ENCODE measurements at regions not wholly inside any gene's neighbourhood (a gene's known extent, or its start where the extent isn't known, plus 50 kb on each side); places are given as distances from the start of the nearest gene placed in this dataset.

DNA sequence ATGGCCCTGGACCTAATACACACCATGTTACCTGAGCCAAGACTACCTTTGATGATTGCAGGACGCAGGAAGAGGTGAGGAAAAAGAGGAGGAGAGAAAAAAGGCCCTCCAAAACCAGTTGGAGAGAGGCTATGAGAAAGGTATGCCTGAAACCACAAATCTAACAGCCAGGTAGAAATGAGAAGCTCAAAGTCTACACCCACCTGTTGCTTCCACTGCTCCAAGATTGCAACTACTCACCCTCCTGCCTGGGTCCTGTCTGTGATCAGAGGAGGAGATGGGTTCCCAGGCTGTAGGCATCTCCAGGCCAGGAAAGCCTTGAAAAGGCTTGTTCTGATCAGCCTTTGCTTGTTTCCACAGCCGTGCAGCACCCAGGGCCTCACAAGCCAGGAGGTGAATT lies 307.8 kb upstream of the USP24 start:
- H3K27ac Mint-ChIP-seq: no peak overlapping the region

DNA sequence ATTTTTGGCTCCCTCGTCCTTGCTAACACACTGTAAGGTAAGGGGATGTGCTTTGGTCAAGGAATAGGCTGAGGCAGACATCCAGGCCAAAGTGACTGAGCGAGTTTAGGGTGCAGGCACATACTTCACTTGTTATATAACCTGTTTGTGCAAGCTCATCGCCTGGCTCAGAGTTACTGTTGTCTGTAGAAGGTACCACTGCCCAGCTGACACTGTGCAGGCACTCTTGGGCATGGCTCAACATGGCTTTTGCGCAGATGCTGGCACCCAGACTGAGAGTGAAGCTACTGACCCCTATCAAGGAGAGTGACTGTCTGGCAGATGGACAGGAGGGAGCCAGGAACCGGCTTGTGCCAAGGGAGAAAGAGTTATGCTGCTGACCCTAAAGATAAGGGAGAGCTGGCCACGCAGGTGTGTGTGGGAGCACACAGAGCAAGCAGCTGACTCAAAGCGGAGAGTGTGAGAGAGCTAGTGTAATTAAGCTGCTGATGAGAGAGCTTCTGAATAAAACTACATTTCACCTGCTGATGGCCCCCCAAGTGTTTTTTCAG lies 307.3 kb upstream of the USP24 start:
- intact Hi-C loops (cut with micrococcal nuclease): no loop called here
- no peak overlapping the region for H3K4me2 ChIP-seq (replicated peaks; ENCODE audit: extremely low read depth, low read length, poor library complexity, severe bottlenecking)
- no peaks in the 10 kb centered on the region for H3K27me3 ChIP-seq (ENCODE audit: control insufficient read depth in 2 of 2, insufficient read depth in 2 of 2, low read length in 2 of 2)
- no peaks in the 10 kb centered on the region for H3K36me3 ChIP-seq (replicated peaks in 1 of 2; ENCODE audit: control insufficient read depth in 1 of 2, insufficient read depth in 2 of 2, low read length in 2 of 2)
- peaks cover 0 to 3% (median 0%) of the 10 kb centered on the region in 7 donors for H3K9me3 Mint-ChIP-seq
- H3K27ac ChIP-seq (ENCODE audit: low read depth in 1 of 2, low read length in 2 of 2): no peak overlapping the region
- no peak for DNase-seq
- H3K9ac ChIP-seq (ENCODE audit: insufficient read depth, low read length, poor library complexity, severe bottlenecking): no peak overlapping the region
- no peaks in the 10 kb centered on the region for H3K4me1 ChIP-seq (ENCODE audit: control insufficient read depth in 1 of 2, insufficient read depth in 2 of 2, low read length in 2 of 2)
- no peak overlapping the region for H3K27ac Mint-ChIP-seq
- peaks cover 4 to 11% (median 8%) of the 10 kb centered on the region in 3 donors for H3K27me3 Mint-ChIP-seq (ENCODE audit: low read depth in 3 of 3)
- H3K36me3 Mint-ChIP-seq: no peaks in the 10 kb centered on the region
- H2AFZ ChIP-seq (ENCODE audit: insufficient read depth, low read depth, low read length, poor library complexity, severe bottlenecking): no peak overlapping the region
- no peak overlapping the region for H3K4me3 ChIP-seq (replicated peaks in 1 of 3; ENCODE audit: low read depth in 2 of 3, low read length in 3 of 3)
- TF ChIP-seq, protein P1, sequence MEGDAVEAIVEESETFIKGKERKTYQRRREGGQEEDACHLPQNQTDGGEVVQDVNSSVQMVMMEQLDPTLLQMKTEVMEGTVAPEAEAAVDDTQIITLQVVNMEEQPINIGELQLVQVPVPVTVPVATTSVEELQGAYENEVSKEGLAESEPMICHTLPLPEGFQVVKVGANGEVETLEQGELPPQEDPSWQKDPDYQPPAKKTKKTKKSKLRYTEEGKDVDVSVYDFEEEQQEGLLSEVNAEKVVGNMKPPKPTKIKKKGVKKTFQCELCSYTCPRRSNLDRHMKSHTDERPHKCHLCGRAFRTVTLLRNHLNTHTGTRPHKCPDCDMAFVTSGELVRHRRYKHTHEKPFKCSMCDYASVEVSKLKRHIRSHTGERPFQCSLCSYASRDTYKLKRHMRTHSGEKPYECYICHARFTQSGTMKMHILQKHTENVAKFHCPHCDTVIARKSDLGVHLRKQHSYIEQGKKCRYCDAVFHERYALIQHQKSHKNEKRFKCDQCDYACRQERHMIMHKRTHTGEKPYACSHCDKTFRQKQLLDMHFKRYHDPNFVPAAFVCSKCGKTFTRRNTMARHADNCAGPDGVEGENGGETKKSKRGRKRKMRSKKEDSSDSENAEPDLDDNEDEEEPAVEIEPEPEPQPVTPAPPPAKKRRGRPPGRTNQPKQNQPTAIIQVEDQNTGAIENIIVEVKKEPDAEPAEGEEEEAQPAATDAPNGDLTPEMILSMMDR (IDR thresholded peaks at IDR 0.05): no peak
- H4K20me1 ChIP-seq (ENCODE audit: insufficient read depth, low read length): no peaks in the 10 kb centered on the region
- WGBS (ENCODE audit: insufficient coverage): 90% methylated on average over 5 of the region's 7 CpGs
- H3K4me1 Mint-ChIP-seq: no peaks in the 10 kb centered on the region
- H3K79me2 ChIP-seq (ENCODE audit: insufficient read depth, low read length): no peaks in the 10 kb centered on the region
- no peak overlapping the region for H3K4me3 Mint-ChIP-seq
- no peaks in the 10 kb centered on the region for H3K9me3 ChIP-seq (replicated peaks in 1 of 2; ENCODE audit: control insufficient read depth in 1 of 2, insufficient read depth in 1 of 2, low read length in 2 of 2)

More for the DNA sequence above, 307.8 kb upstream of the USP24 start:
- Histone ChIP-seq H3K27ac (ENCODE audit: low read depth in 1 of 2, low read length in 2 of 2) (no peak overlapping the region), H4K20me1 (ENCODE audit: insufficient read depth, low read length) (no peaks in the 10 kb centered on the region), H3K9ac (ENCODE audit: insufficient read depth, low read length, poor library complexity, severe bottlenecking) (no peak overlapping the region), H3K4me1 (ENCODE audit: control insufficient read depth in 1 of 2, insufficient read depth in 2 of 2, low read length in 2 of 2) (no peaks in the 10 kb centered on the region), H3K79me2 (ENCODE audit: insufficient read depth, low read length) (no peaks in the 10 kb centered on the region), H2AFZ (ENCODE audit: insufficient read depth, low read depth, low read length, poor library complexity, severe bottlenecking) (no peak overlapping the region), H3K4me2 (replicated peaks; ENCODE audit: extremely low read depth, low read length, poor library complexity, severe bottlenecking) (no peak overlapping the region), H3K36me3 (replicated peaks in 1 of 2; ENCODE audit: control insufficient read depth in 1 of 2, insufficient read depth in 2 of 2, low read length in 2 of 2) (no peaks in the 10 kb centered on the region), H3K4me3 (replicated peaks in 1 of 3; ENCODE audit: low read depth in 2 of 3, low read length in 3 of 3) (no peak overlapping the region), H3K27me3 (ENCODE audit: control insufficient read depth in 2 of 2, insufficient read depth in 2 of 2, low read length in 2 of 2) (no peaks in the 10 kb centered on the region), H3K9me3 (replicated peaks in 1 of 2; ENCODE audit: control insufficient read depth in 1 of 2, insufficient read depth in 1 of 2, low read length in 2 of 2) (no peaks in the 10 kb centered on the region)
- Mint-ChIP-seq H3K4me1 (no peaks in the 10 kb centered on the region), H3K27me3 (ENCODE audit: low read depth in 3 of 3) (peaks cover 1 to 8% (median 6%) of the 10 kb centered on the region in 3 donors), H3K36me3 (no peaks in the 10 kb centered on the region), H3K4me3 (no peak overlapping the region), H3K9me3 (peaks cover 0 to 3% (median 0%) of the 10 kb centered on the region in 7 donors)
- DNase-seq: no peak
- TF ChIP-seq, protein P1 (IDR thresholded peaks at IDR 0.05): no peak
- intact Hi-C loops (cut with micrococcal nuclease): no loop called here
- WGBS (ENCODE audit: insufficient coverage): no CpG with 5 or more reads among the region's 2 CpGs

All from CD14-positive monocyte (primary cell).